Keratinocyte (primary cell): ENCODE measurements at regions not wholly inside any gene's neighbourhood (a gene's known extent, or its start where the extent isn't known, plus 50 kb on each side); places are given as distances from the start of the nearest gene placed in this dataset.

Source experiments
- DNase-seq: peaks from one replicate; pipeline ENCODE4 v3.0.0-alpha.2; 2011; ENCODE audit warnings: low read depth, missing footprints, low spot score
- FAIRE-seq: peaks from 2 replicates; lab custom pipeline; 2011; peaks lifted over from hg19 to GRCh38; lab: Jason Lieb, UNC
- H2AFZ ChIP-seq: 2 replicates; pipeline ENCODE4 v1.6.0; 2012; ENCODE audit warnings: low read length, control low read depth, inconsistent platforms; ENCODE audit not compliant: control insufficient read depth
- H3K27ac ChIP-seq: 2 replicates; pipeline ENCODE4 v1.5.1; 2011; ENCODE audit warnings: low read length; ENCODE audit not compliant: control insufficient read depth, insufficient read depth
- H3K27me3 ChIP-seq: 3 replicates; pipeline ENCODE4 v1.6.0; 2011; ENCODE audit warnings: low read length; ENCODE audit not compliant: control insufficient read depth, insufficient read depth; ENCODE audit errors: extremely low read depth
- H3K36me3 ChIP-seq, 2 experiments: 2 replicates in 1 of 2; 3 replicates in 1 of 2; pipeline ENCODE4 v1.5.1; 2011; ENCODE audit warnings: low read length in 2 of 2, mild to moderate bottlenecking in 1 of 2; ENCODE audit not compliant: control insufficient read depth in 2 of 2, insufficient read depth in 2 of 2; ENCODE audit errors: extremely low read depth in 1 of 2
- H3K4me1 ChIP-seq: 3 replicates; pipeline ENCODE4 v1.5.1; 2011; ENCODE audit warnings: low read length; ENCODE audit not compliant: control insufficient read depth, insufficient read depth; ENCODE audit errors: extremely low read depth
- H3K4me2 ChIP-seq: 3 replicates; pipeline ENCODE4 v1.6.0; 2011; ENCODE audit warnings: low read depth, low read length; ENCODE audit not compliant: control insufficient read depth, insufficient read depth; ENCODE audit errors: extremely low read depth
- H3K4me3 ChIP-seq, 3 experiments: fragments of 200-600 bp in 1 of 3; sonication (generic) in 1 of 3; 2 replicates in 2 of 3; 3 replicates in 1 of 3; pipeline ENCODE4 v1.5.1; 2011 to 2016; ENCODE audit warnings: low read length in 3 of 3, mild to moderate bottlenecking in 3 of 3, control low read depth in 2 of 3, inconsistent platforms in 1 of 3, low read depth in 1 of 3, mixed read lengths in 1 of 3, mixed run types in 1 of 3, moderate library complexity in 1 of 3; ENCODE audit not compliant: control insufficient read depth in 2 of 3, insufficient read depth in 2 of 3; ENCODE audit errors: extremely low read depth in 1 of 3
- H3K79me2 ChIP-seq: 2 replicates; pipeline ENCODE4 v1.6.0; 2012; ENCODE audit warnings: low read length; ENCODE audit not compliant: control insufficient read depth, insufficient read depth
- H3K9ac ChIP-seq: 3 replicates; pipeline ENCODE4 v1.6.0; 2011; ENCODE audit warnings: low read length; ENCODE audit not compliant: control insufficient read depth, insufficient read depth; ENCODE audit errors: extremely low read depth
- H3K9me1 ChIP-seq: 3 replicates; pipeline ENCODE4 v1.6.0; 2011; ENCODE audit warnings: low read length; ENCODE audit not compliant: control insufficient read depth, insufficient read depth; ENCODE audit errors: extremely low read depth
- H3K9me3 ChIP-seq: 2 replicates; pipeline ENCODE4 v1.5.1; 2012; ENCODE audit warnings: low read depth, low read length; ENCODE audit not compliant: control insufficient read depth
- H4K20me1 ChIP-seq: 3 replicates; pipeline ENCODE4 v1.6.0; 2011; ENCODE audit warnings: low read length; ENCODE audit not compliant: control insufficient read depth, insufficient read depth; ENCODE audit errors: extremely low read depth
- CTCF ChIP-seq, 3 experiments: IDR thresholded peaks in 1 of 3; conservative IDR thresholded peaks in 1 of 3; optimal IDR thresholded peaks in 1 of 3; 2 replicates in 2 of 3; 3 replicates in 1 of 3; pipeline versions ENCODE3 to v1.5.1; 2011; ENCODE audit warnings: low read length in 3 of 3, mild to moderate bottlenecking in 3 of 3, moderate library complexity in 2 of 3, control low read depth in 1 of 3, inconsistent platforms in 1 of 3; ENCODE audit not compliant: insufficient read depth in 2 of 3; ENCODE audit errors: extremely low read depth in 1 of 3
- EZH2 ChIP-seq: IDR thresholded peaks from one replicate; pipeline ENCODE4 v1.6.1; 2012; ENCODE audit warnings: inconsistent platforms, mild to moderate bottlenecking, low read length, moderate library complexity
- dilution Hi-C: fragments of 300-500 bp; cut with MboI; formaldehyde crosslinking; loops from one replicate; pipeline ENCODE4 v1.7.0; 2020; ENCODE audit warnings: low sequenced_read_pairs; ENCODE audit not compliant: extremely low pct_ligation_motif_present

GRCh38 chr5:161960314-161960713, 107.3 kb upstream of the GABRG2 start:
- no peak for TF ChIP-seq CTCF (optimal IDR thresholded peaks at IDR 0.05 in 1 of 3, IDR thresholded peaks at IDR 0.05 in 1 of 3, conservative IDR thresholded peaks at IDR 0.05 in 1 of 3; ENCODE audit: extremely low read depth in 1 of 3, insufficient read depth in 2 of 3, low read length in 3 of 3)
- no peak for TF ChIP-seq EZH2
- FAIRE-seq: no peak
- no peak overlapping the region for H3K9ac ChIP-seq
- no peaks in the 10 kb centered on the region for H3K36me3 ChIP-seq
- no peaks in the 10 kb centered on the region for H3K79me2 ChIP-seq
- no peak overlapping the region for H3K4me3 ChIP-seq
- no peak overlapping the region for H3K27ac ChIP-seq
- H2AFZ ChIP-seq: no peak overlapping the region
- H3K4me2 ChIP-seq: no peak overlapping the region
- dilution Hi-C loops: no loop called here
- H3K9me1 ChIP-seq: no peaks in the 10 kb centered on the region
- H3K27me3 ChIP-seq: no peaks in the 10 kb centered on the region
- no peaks in the 10 kb centered on the region for H4K20me1 ChIP-seq
- no peak for DNase-seq
- no peaks in the 10 kb centered on the region for H3K9me3 ChIP-seq
- no peaks in the 10 kb centered on the region for H3K4me1 ChIP-seq

- Histone ChIP-seq H3K4me1 (no peaks in the 10 kb centered on the region), H3K79me2 (no peaks in the 10 kb centered on the region), H3K9me1 (no peaks in the 10 kb centered on the region), H4K20me1 (no peaks in the 10 kb centered on the region), H3K4me2 (no peak overlapping the region), H3K4me3 (no peak overlapping the region), H3K27me3 (no peaks in the 10 kb centered on the region), H3K9ac (no peak overlapping the region), H2AFZ (no peak overlapping the region), H3K36me3 (no peaks in the 10 kb centered on the region), H3K9me3 (no peaks in the 10 kb centered on the region), H3K27ac (no peak overlapping the region)
- dilution Hi-C loops: no loop called here
- DNase-seq (no peak), FAIRE-seq (no peak)
- TF ChIP-seq EZH2 (no peak), CTCF (optimal IDR thresholded peaks at IDR 0.05 in 1 of 3, IDR thresholded peaks at IDR 0.05 in 1 of 3, conservative IDR thresholded peaks at IDR 0.05 in 1 of 3; ENCODE audit: extremely low read depth in 1 of 3, insufficient read depth in 2 of 3, low read length in 3 of 3) (peak in 1 of 3 experiments; percentile 36)
Observed at GRCh38 chr5:161966564-161966963, 101.0 kb upstream of the GABRG2 start.
